Ascending aorta (tissue), 2 donors: ENCODE measurements at regions not wholly inside any gene's neighbourhood (a gene's known extent, or its start where the extent isn't known, plus 50 kb on each side); places are given as distances from the start of the nearest gene placed in this dataset.
"Not testable (repeated sequence)": the region's sequence is repeated elsewhere in the genome, so short reads cannot be mapped to it uniquely, and the experiment has no call there.

Experiments used
- DNase-seq, 2 donors: peaks; one replicate each; pipeline ENCODE4 v3.0.0-alpha.2; 2019; ENCODE audit warnings: low spot score in 2 of 2
- H3K27ac ChIP-seq, 2 donors: fragments of 200-600 bp; sonication (generic); one replicate each; pipeline ENCODE4 v1.5.1; 2016 to 2017; ENCODE audit warnings: mild to moderate bottlenecking in 1 of 2
- H3K27me3 ChIP-seq: fragments of 200-600 bp; sonication (generic); one replicate; pipeline ENCODE4 v1.5.1; 2017
- H3K36me3 ChIP-seq, 2 donors: fragments of 200-600 bp; sonication (generic); one replicate each; pipeline ENCODE4 v1.5.1; 2016
- H3K4me1 ChIP-seq, 2 donors: fragments of 200-600 bp; sonication (generic); one replicate each; pipeline ENCODE4 v1.5.1; 2016 to 2017; ENCODE audit warnings: mild to moderate bottlenecking in 1 of 2
- H3K4me3 ChIP-seq, 2 donors: fragments of 200-600 bp; sonication (generic); one replicate each; pipeline ENCODE4 v1.5.1; 2016 to 2017; ENCODE audit warnings: mild to moderate bottlenecking in 1 of 2
- H3K9me3 ChIP-seq, 2 donors: fragments of 200-600 bp; sonication (generic); one replicate each; pipeline ENCODE4 v1.5.1; 2016
- CTCF ChIP-seq, 3 experiments: fragments of 200-600 bp in 2 of 3; fragments of 450-650 bp in 1 of 3; sonication (generic) in 2 of 3; IDR thresholded peaks; one replicate each; pipeline ENCODE4 v1.5.1; 2016 to 2019; ENCODE audit warnings: antibody characterized with exemption in 3 of 3, mild to moderate bottlenecking in 1 of 3, moderate library complexity in 1 of 3
- intact Hi-C: fragments of 100-400 bp; cut with DNase I; formaldehyde crosslinking; loops from one replicate; pipeline ENCODE4 v1.15.1; 2023

- no peak for DNase-seq
- Histone ChIP-seq H3K36me3 (no peaks in the 10 kb centered on the region), H3K4me3 (no peak overlapping the region), H3K27ac (no peak overlapping the region), H3K27me3 (no peaks in the 10 kb centered on the region), H3K4me1 (peaks cover 0 to 2% of the 10 kb centered on the region in 2 donors), H3K9me3 (no peaks in the 10 kb centered on the region)
- intact Hi-C loops, result no loop called here
- TF ChIP-seq CTCF (IDR thresholded peaks at IDR 0.05), result no peak
Measured at GRCh38 chr1:192884241-192884640, 75.4 kb downstream of the RGS2 start.

GRCh38 chr1:192885387-192885786 lies 76.5 kb downstream of the RGS2 start:
- intact Hi-C loops, H3K27ac ChIP-seq: not testable (repeated sequence)

DNA sequence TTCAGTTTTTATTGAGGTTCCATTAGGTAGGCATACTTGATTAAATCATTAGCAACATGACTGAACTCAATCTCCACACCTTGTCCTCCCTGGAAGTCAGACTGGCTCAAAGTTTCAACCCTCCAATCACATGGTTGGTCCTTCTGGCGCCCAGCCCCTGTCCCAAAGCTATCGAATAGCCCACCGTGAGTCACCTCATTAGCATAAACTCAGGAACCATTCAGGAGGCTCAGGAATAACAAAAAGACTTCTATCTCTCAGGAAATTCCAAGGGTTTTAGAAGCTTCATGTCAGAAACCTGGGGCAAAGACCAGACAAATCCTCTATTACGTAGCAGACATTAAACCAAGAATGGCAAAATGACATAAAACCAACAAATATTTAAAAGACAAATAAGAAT lies 78.6 kb downstream of the RGS2 start:
- no peaks in the 10 kb centered on the region for H3K4me1 ChIP-seq
- no peak overlapping the region for H3K27ac ChIP-seq
- no peaks in the 10 kb centered on the region for H3K27me3 ChIP-seq
- H3K9me3 ChIP-seq, result no peaks in the 10 kb centered on the region
- no peaks in the 10 kb centered on the region for H3K36me3 ChIP-seq
- intact Hi-C loops, result no loop called here
- TF ChIP-seq CTCF (IDR thresholded peaks at IDR 0.05), result no peak
- no peak overlapping the region for H3K4me3 ChIP-seq
- no peak for DNase-seq

More at GRCh38 chr1:192885387-192885786, 76.5 kb downstream of the RGS2 start:
- H3K27me3 ChIP-seq, H3K9me3 ChIP-seq, H3K4me3 ChIP-seq, H3K4me1 ChIP-seq, DNase-seq, H3K36me3 ChIP-seq: not testable (repeated sequence)

DNA sequence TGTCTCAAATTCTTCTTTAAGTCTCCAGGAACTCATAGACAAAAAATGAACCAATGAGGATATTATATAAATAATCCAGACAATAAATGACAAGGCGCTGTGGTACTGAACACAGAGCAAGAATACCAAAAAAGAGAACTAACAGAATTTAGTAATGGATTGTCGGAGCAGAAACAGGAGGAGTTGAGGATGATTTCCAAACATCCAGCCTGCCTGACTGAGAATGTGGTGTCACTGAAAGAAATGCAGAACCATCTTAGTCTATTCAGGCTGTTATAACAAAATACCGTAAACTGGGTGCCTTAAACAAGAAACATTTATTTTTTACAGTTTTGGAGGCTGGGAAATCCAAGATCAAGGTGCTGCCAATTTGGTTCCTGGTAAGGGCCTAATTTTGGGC lies 79.7 kb downstream of the RGS2 start:
- Histone ChIP-seq H3K4me3 (no peak overlapping the region), H3K27ac (no peak overlapping the region), H3K27me3 (no peaks in the 10 kb centered on the region), H3K4me1 (no peaks in the 10 kb centered on the region), H3K9me3 (no peaks in the 10 kb centered on the region), H3K36me3 (no peaks in the 10 kb centered on the region)
- no peak for TF ChIP-seq CTCF (IDR thresholded peaks at IDR 0.05)
- no peak for DNase-seq
- intact Hi-C loops, result no loop called here

GRCh38 chr1:192889082-192889481 lies 80.2 kb downstream of the RGS2 start:
- no peak for DNase-seq
- intact Hi-C loops, result no loop called here
- Histone ChIP-seq H3K36me3 (no peaks in the 10 kb centered on the region), H3K4me1 (no peaks in the 10 kb centered on the region), H3K27ac (no peak overlapping the region), H3K27me3 (no peaks in the 10 kb centered on the region), H3K4me3 (no peak overlapping the region), H3K9me3 (no peaks in the 10 kb centered on the region)
- no peak for TF ChIP-seq CTCF (IDR thresholded peaks at IDR 0.05)

DNA sequence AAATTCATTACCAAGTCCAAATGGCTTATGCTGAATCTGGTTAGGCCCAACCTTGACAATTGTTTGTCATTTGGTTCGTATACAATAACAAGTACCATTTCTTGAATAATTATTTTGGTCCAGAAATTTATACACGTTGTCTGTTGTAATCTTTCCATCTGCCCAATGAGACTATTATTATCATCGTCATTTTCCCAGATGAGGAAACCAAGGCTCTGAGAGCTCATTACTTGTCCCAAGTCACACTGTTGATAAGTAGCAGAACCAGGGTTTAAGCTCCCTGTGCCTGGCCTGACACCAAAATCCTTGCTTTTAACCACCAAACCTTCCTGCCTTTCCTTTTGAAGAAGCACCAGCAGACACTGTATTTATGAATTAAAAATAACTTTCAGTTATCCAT lies 81.3 kb downstream of the RGS2 start:
- intact Hi-C loops, result no loop called here
- no peaks in the 10 kb centered on the region for H3K27me3 ChIP-seq
- H3K4me3 ChIP-seq, result no peak overlapping the region
- H3K4me1 ChIP-seq, result no peaks in the 10 kb centered on the region
- no peak for TF ChIP-seq CTCF (IDR thresholded peaks at IDR 0.05)
- H3K9me3 ChIP-seq, result no peaks in the 10 kb centered on the region
- no peak for DNase-seq
- no peak overlapping the region for H3K27ac ChIP-seq
- no peaks in the 10 kb centered on the region for H3K36me3 ChIP-seq
